ENCODE measurements at regions not wholly inside any gene's neighbourhood (a gene's known extent, or its start where the extent isn't known, plus 50 kb on each side); places are given as distances from the start of the nearest gene placed in this dataset.

- H3K27ac ChIP-seq (ENCODE audit: extremely low read length, insufficient read depth, low read length) = no peak overlapping the region
- H3K9me3 ChIP-seq (ENCODE audit: low read length) = peaks cover 29% of the 10 kb centered on the region
- ChIA-PET POLR2A (no interaction called here), CTCF (ENCODE audit: low intra/inter-chr PET ratio, low total read pairs) (no interaction called here)
- H4K20me1 ChIP-seq (ENCODE audit: insufficient read depth, low read length) = no peaks in the 10 kb centered on the region
- ATAC-seq = no peak
- no peak for DNase-seq (ENCODE audit: low spot score)
- TF ChIP-seq, protein P1, sequence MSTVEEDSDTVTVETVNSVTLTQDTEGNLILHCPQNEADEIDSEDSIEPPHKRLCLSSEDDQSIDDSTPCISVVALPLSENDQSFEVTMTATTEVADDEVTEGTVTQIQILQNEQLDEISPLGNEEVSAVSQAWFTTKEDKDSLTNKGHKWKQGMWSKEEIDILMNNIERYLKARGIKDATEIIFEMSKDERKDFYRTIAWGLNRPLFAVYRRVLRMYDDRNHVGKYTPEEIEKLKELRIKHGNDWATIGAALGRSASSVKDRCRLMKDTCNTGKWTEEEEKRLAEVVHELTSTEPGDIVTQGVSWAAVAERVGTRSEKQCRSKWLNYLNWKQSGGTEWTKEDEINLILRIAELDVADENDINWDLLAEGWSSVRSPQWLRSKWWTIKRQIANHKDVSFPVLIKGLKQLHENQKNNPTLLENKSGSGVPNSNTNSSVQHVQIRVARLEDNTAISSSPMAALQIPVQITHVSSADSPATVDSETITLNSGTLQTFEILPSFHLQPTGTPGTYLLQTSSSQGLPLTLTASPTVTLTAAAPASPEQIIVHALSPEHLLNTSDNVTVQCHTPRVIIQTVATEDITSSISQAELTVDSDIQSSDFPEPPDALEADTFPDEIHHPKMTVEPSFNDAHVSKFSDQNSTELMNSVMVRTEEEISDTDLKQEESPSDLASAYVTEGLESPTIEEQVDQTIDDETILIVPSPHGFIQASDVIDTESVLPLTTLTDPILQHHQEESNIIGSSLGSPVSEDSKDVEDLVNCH (CRISPR knock-in tag; IDR thresholded peaks at IDR 0.05) = no peak
- TF ChIP-seq ZNF317 (CRISPR knock-in tag; IDR thresholded peaks at IDR 0.05) = peak; percentile 98
- no peak overlapping the region for H3K4me2 ChIP-seq (ENCODE audit: low read depth, low read length)
- BruUV-seq (replicated peaks) = no TSS peak
- peaks cover 16% of the 10 kb centered on the region for H3K4me1 ChIP-seq (ENCODE audit: insufficient read depth, low read length)
- no peaks in the 10 kb centered on the region for H3K79me2 ChIP-seq (ENCODE audit: insufficient read depth, low read length)
- no peak overlapping the region for H2AFZ ChIP-seq (ENCODE audit: low read length)
- no peak for FAIRE-seq
- H3K27me3 ChIP-seq (ENCODE audit: control insufficient read depth in 1 of 2, insufficient read depth in 2 of 2, low read length in 2 of 2) = no peaks in the 10 kb centered on the region
- intact Hi-C loops (cut with micrococcal nuclease; ENCODE audit: unreplicated experiment) (no loop called here), in situ Hi-C loops (cut with HindIII; ENCODE audit: extremely low pct_ligation_motif_present, low pct_unique_long_range_greater_than_20kb) (no loop called here)
- no peaks in the 10 kb centered on the region for H3K36me3 ChIP-seq (replicated peaks in 1 of 2; ENCODE audit: control insufficient read depth in 1 of 2, insufficient read depth in 2 of 2, low read length in 2 of 2)
- H3K4me3 ChIP-seq (replicated peaks in 1 of 3; ENCODE audit: insufficient read depth in 1 of 3, low read depth in 2 of 3, low read length in 3 of 3) = no peak overlapping the region
- no peak overlapping the region for H3K9ac ChIP-seq (ENCODE audit: insufficient read depth, low read depth, low read length)
Observed at GRCh38 chr2:215638687-215639086, 202.8 kb upstream of the FN1 start.

DNA sequence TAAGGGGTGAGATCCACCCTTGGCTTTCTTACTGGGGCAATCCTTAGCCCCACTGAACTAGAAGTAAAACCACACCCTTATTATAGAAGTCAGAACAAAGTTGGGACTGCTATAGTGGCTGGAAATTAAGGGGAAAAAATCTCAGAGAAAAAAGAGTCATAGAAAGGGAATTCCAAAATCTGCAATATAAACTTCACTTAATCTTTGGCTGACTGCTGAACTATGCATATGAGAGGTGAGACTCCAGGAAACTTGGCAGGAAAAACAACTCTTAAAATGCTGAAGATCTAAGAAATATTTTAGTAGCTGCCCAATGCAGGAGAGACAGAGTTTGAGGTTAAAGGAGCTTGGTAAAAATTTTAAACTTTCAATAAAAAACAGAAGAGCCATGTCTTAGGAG is 201.8 kb upstream of the FN1 start:
- H3K27me3 ChIP-seq (ENCODE audit: control insufficient read depth in 1 of 2, insufficient read depth in 2 of 2, low read length in 2 of 2) = no peaks in the 10 kb centered on the region
- no peak overlapping the region for H2AFZ ChIP-seq (ENCODE audit: low read length)
- in situ Hi-C loops (cut with HindIII; ENCODE audit: extremely low pct_ligation_motif_present, low pct_unique_long_range_greater_than_20kb) = no loop called here
- no peaks in the 10 kb centered on the region for H3K36me3 ChIP-seq (replicated peaks in 1 of 2; ENCODE audit: control insufficient read depth in 1 of 2, insufficient read depth in 2 of 2, low read length in 2 of 2)
- no peak for FAIRE-seq
- no peaks in the 10 kb centered on the region for H3K79me2 ChIP-seq (ENCODE audit: insufficient read depth, low read length)
- no peak for DNase-seq (ENCODE audit: low spot score)
- H3K4me2 ChIP-seq (ENCODE audit: low read depth, low read length) = no peak overlapping the region
- intact Hi-C loops (cut with micrococcal nuclease; ENCODE audit: unreplicated experiment) = no loop called here
- H4K20me1 ChIP-seq (ENCODE audit: insufficient read depth, low read length) = no peaks in the 10 kb centered on the region
- H3K27ac ChIP-seq (ENCODE audit: extremely low read length, insufficient read depth, low read length) = no peak overlapping the region
- POLR2A ChIA-PET = no interaction called here
- ATAC-seq = no peak
- peaks cover 16% of the 10 kb centered on the region for H3K4me1 ChIP-seq (ENCODE audit: insufficient read depth, low read length)
- no TSS peak for BruUV-seq (replicated peaks)
- CTCF ChIA-PET (ENCODE audit: low intra/inter-chr PET ratio, low total read pairs) = no interaction called here
- TF ChIP-seq ZNF512 (CRISPR knock-in tag; IDR thresholded peaks at IDR 0.05) (no peak), NPAS2 (CRISPR knock-in tag; IDR thresholded peaks at IDR 0.05; ENCODE audit: borderline replicate concordance) (no peak), FOXM1 (CRISPR knock-in tag; IDR thresholded peaks at IDR 0.05) (no peak), ZNF576 (CRISPR knock-in tag; IDR thresholded peaks at IDR 0.05) (no peak), AGO1 (IDR thresholded peaks at IDR 0.05; ENCODE audit: low read depth, low read length, poor library complexity, severe bottlenecking) (no peak), BRF2 (CRISPR knock-in tag; IDR thresholded peaks at IDR 0.05) (no peak), RBM22 (optimal IDR thresholded peaks at IDR 0.05; ENCODE audit: low read length) (no peak)
- H3K4me3 ChIP-seq (replicated peaks in 1 of 3; ENCODE audit: insufficient read depth in 1 of 3, low read depth in 2 of 3, low read length in 3 of 3) = no peak overlapping the region
- no peak overlapping the region for H3K9ac ChIP-seq (ENCODE audit: insufficient read depth, low read depth, low read length)
- peaks cover 39% of the 10 kb centered on the region for H3K9me3 ChIP-seq (ENCODE audit: low read length)

Measured in HepG2 (cell line).